T-helper 2 cell treated with Interferon-gamma antibody and Interleukin-4, amounts not matched to agents 5 μg/mL and 100 μg/mL, for 36 hours (primary cell): ENCODE measurements at regions not wholly inside any gene's neighbourhood (a gene's known extent, or its start where the extent isn't known, plus 50 kb on each side); places are given as distances from the start of the nearest gene placed in this dataset.
"Not testable (repeated sequence)": the region's sequence is repeated elsewhere in the genome, so short reads cannot be mapped to it uniquely, and the experiment has no call there.

ENCODE experiments used
- DNase-seq: peaks from one replicate; pipeline ENCODE4 v3.0.0; 2021; ENCODE audit warnings: low spot score
- H3K27ac Mint-ChIP-seq: one replicate; pipeline ENCODE4 v1.8.0; 2021; ENCODE audit warnings: mild to moderate bottlenecking, mixed read lengths
- H3K27me3 Mint-ChIP-seq: one replicate; pipeline ENCODE4 v1.8.0; 2021; ENCODE audit warnings: low read depth, mixed read lengths
- H3K36me3 Mint-ChIP-seq: one replicate; pipeline ENCODE4 v1.8.0; 2021; ENCODE audit warnings: low read depth, mixed read lengths
- H3K4me1 Mint-ChIP-seq: one replicate; pipeline ENCODE4 v1.8.0; 2021; ENCODE audit warnings: low read depth, mixed read lengths
- H3K4me3 Mint-ChIP-seq: one replicate; pipeline ENCODE4 v1.8.0; 2022; ENCODE audit warnings: mild to moderate bottlenecking, moderate library complexity, mixed read lengths
- H3K9me3 Mint-ChIP-seq: one replicate; pipeline ENCODE4 v1.8.0; 2021; ENCODE audit warnings: mixed read lengths

DNA sequence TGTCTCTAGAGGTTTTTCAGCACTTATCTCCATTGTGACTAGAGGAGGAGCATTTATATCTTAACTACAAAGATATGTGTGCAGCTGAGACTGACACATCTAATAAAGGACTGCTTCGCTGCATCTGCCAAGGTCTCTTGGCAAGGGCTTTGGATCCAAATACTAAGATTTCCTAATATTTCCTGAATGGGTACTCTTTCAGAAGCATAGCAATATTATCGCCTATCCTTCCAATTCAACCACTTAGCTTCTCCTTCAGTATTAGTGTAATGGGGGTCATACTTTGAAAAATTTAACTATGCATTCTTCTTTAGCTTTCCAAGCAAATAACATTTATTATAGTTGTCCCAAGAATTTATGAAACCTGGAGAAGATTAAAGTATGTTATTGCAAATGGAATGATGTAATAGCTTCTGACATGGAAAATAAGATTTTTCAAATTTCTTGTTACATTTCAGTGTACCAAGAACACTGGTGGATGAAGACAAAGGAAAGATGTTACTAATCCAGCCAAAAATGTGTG, 243.0 kb upstream of the PDE3A start:
- Mint-ChIP-seq H3K27me3 (no peaks in the 10 kb centered on the region), H3K4me1 (no peaks in the 10 kb centered on the region), H3K4me3 (no peak overlapping the region), H3K27ac (no peak overlapping the region), H3K36me3 (no peaks in the 10 kb centered on the region), H3K9me3 (no peaks in the 10 kb centered on the region)
- no peak for DNase-seq

DNA sequence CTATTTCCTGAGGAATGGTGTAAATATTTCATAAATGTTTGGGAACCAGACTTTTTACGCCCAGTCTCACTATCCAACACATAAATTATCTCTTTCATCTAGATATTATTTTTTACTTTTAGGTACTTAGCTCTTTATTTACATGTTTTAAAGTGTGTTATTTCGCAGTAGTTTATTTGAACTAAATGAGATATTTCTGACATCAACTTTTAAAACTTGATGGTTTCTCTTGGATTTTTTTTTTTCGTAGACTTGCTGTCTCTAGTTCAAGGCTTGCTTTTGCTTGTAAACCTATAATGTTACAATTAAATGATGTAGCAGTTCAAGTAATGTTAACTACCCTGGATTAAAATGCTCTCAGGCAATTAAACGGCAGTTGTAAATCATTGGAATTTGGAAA, 241.7 kb upstream of the PDE3A start:
- Mint-ChIP-seq H3K4me3 (no peak overlapping the region), H3K27ac (no peak overlapping the region), H3K27me3 (no peaks in the 10 kb centered on the region), H3K36me3 (no peaks in the 10 kb centered on the region), H3K9me3 (no peaks in the 10 kb centered on the region), H3K4me1 (no peaks in the 10 kb centered on the region)
- no peak for DNase-seq

DNA sequence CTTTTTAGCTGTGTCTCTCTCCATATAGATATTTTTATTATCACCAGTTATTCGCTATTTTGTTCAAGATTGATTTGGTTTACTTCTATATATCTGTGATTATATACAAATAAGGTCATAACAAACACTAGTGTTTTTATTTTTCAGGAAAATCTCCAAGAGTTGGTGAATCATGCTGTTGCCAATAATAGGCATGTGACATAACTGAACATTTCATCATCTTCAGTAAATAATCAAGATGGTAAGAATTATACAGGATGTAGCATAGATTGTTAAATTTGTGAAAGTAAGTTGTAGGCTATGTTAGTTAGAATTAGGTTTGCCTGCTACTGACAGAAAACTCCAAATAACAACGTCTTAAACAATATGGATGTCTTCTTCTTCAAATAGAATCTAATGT, 240.9 kb upstream of the PDE3A start:
- H3K4me3 Mint-ChIP-seq: no peak overlapping the region
- no peaks in the 10 kb centered on the region for H3K27me3 Mint-ChIP-seq
- DNase-seq: no peak
- no peaks in the 10 kb centered on the region for H3K9me3 Mint-ChIP-seq
- H3K27ac Mint-ChIP-seq: no peak overlapping the region
- H3K4me1 Mint-ChIP-seq: no peaks in the 10 kb centered on the region
- H3K36me3 Mint-ChIP-seq: no peaks in the 10 kb centered on the region

DNA sequence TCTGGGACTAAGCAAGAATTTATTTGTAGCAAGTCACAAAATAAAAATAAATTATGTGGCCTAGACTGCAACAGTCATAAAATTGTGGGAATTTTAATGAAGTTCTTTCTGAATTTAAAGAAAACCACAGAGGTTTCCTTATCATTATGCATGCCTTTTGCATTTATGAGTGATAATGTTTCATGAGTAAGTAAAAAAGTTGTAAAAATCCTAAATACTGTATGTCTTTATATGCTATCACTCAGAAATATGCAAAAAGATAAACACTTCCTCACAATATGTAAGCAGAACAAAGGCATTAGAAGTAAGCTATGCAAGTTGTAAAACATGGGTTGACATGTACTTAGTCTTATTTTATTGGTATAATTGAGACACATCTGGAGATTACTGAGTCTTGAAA, 239.4 kb upstream of the PDE3A start:
- Mint-ChIP-seq H3K4me1 (no peaks in the 10 kb centered on the region), H3K27ac (no peak overlapping the region), H3K9me3 (no peaks in the 10 kb centered on the region), H3K36me3 (no peaks in the 10 kb centered on the region), H3K4me3 (no peak overlapping the region), H3K27me3 (no peaks in the 10 kb centered on the region)
- DNase-seq: no peak

DNA sequence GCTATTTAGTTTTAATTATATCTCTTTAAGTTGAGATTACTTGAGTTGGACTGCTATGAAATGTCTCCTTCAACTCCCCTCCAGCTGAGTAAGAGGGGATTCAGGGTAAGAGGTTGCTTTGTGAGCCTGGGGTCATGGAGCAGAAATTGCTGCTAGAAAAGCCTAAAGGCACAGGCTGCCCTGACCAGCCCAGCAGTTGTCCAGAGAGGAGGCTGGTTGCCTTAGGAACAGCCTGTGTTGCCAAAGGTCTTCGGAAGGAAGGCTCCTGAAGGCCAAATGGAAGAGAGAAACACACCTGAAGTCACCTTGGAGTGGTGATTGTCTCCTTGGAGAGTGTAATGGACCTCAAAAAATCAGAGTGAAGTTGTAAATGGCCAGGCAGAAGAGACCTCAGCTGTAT, 235.5 kb upstream of the PDE3A start:
- H3K4me1 Mint-ChIP-seq: no peaks in the 10 kb centered on the region
- no peaks in the 10 kb centered on the region for H3K27me3 Mint-ChIP-seq
- DNase-seq: no peak
- H3K4me3 Mint-ChIP-seq: no peak overlapping the region
- no peaks in the 10 kb centered on the region for H3K36me3 Mint-ChIP-seq
- H3K9me3 Mint-ChIP-seq: no peaks in the 10 kb centered on the region
- no peak overlapping the region for H3K27ac Mint-ChIP-seq

DNA sequence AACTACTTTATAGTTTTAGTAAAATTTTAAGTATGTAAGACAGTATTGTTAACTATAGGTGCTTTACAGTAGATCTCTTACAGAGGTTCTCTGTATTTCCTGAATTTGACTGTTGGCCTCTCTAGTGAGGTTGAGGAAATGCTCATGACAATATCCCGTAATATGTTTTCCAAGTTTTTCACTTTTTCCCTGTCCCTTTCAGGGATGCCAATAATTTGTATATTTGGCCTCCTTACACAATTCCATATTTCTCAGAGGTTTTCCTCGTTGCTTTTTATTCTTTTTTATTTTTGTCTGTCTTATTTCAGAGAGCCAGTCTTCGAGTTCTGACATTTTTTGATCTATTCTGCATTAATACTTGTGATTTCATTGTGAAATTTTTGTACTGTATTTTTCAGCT, 233.7 kb upstream of the PDE3A start:
- H3K27ac Mint-ChIP-seq: no peak overlapping the region
- H3K4me3 Mint-ChIP-seq: no peak overlapping the region
- H3K27me3 Mint-ChIP-seq: no peaks in the 10 kb centered on the region
- no peaks in the 10 kb centered on the region for H3K4me1 Mint-ChIP-seq
- H3K9me3 Mint-ChIP-seq: no peaks in the 10 kb centered on the region
- DNase-seq: no peak
- no peaks in the 10 kb centered on the region for H3K36me3 Mint-ChIP-seq

DNA sequence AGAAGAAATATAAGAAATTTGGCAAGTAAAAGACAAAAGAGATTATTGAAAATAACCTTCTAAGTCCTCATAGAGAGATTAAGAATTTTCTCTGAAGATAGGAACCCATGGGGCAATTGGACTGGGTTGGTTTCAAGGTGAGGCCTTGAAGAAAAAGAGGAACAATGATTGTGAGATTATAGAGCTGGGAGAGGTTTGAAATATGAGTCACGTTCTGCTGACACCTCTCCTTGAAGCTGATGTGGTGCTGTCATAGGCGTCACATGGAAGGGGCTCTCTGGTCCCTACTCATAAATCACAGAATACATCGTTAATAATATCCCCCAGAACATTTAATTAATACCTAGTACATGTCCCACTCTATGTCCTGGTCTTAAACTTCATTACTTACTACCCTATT, 227.6 kb upstream of the PDE3A start:
- Mint-ChIP-seq H3K36me3 (no peaks in the 10 kb centered on the region), H3K9me3 (no peaks in the 10 kb centered on the region), H3K4me3 (no peak overlapping the region), H3K4me1 (no peaks in the 10 kb centered on the region), H3K27me3 (no peaks in the 10 kb centered on the region), H3K27ac (no peak overlapping the region)
- no peak for DNase-seq

DNA sequence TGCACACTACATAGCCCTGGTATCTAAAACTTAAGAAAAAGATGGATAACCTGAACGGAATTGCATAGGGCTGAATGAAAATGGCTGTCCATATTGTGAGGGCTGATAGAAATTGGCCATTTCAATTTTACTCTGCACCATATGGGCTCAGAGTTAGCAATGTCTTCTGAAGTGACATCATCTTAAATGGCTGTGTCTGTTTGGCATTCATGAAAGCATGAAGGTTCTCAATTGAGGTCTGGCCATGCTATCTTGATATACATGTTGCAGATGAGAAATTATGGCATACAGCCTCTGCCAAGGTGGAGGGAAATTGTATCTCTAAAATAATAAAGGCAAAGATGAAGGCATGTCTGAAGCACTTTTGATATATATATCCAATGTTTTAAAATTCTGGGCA, 226.0 kb upstream of the PDE3A start:
- Mint-ChIP-seq H3K9me3 (no peaks in the 10 kb centered on the region), H3K36me3 (no peaks in the 10 kb centered on the region)

DNA sequence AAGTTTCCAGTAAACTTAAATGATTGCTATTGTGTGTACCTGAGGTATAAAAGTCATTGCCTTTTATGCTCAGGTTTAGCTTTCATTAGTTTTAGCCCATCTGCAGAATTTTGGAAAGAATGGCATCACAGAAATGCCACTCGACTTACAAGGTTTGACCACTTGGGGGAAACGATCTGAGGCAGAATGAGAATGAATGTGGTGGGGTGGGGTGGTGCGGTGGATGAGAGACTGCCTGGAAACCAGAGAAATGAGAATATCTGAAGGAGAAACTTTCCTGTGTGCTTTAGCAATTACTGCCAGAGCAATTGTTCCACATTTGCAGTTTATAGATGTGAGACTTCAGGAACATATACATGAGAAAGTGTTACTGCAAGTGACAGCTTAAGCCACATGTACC, 225.4 kb upstream of the PDE3A start:
- Mint-ChIP-seq H3K4me1 (no peaks in the 10 kb centered on the region), H3K4me3 (no peak overlapping the region), H3K27me3 (no peaks in the 10 kb centered on the region), H3K27ac (no peak overlapping the region), H3K36me3 (no peaks in the 10 kb centered on the region), H3K9me3 (no peaks in the 10 kb centered on the region)
- DNase-seq: no peak

More for the DNA sequence above, 226.0 kb upstream of the PDE3A start:
- Mint-ChIP-seq H3K4me3 (no peak overlapping the region), H3K4me1 (no peaks in the 10 kb centered on the region), H3K27ac (no peak overlapping the region), H3K27me3 (no peaks in the 10 kb centered on the region)
- DNase-seq: no peak

DNA sequence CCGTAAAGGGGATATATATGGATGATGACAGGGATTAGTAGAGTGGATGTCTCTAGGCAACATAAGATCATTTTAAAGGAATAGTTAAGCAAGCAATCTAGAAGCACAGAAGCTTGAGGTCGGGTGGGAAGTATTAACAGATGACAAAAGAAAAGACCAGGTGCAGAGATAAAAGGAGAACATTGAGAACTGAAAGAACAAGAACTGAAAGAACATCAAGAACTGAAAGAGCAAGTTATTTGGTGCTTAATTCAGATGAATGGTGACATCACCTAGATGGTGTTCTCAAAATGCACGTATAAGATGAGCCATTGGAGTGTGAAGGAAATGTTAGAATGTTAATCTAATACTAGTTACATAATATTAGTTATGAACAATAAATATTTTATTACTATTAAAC, 224.0 kb upstream of the PDE3A start:
- H3K27ac Mint-ChIP-seq: no peak overlapping the region
- no peaks in the 10 kb centered on the region for H3K27me3 Mint-ChIP-seq
- no peaks in the 10 kb centered on the region for H3K4me1 Mint-ChIP-seq
- no peak for DNase-seq
- H3K9me3 Mint-ChIP-seq: no peaks in the 10 kb centered on the region
- no peak overlapping the region for H3K4me3 Mint-ChIP-seq
- no peaks in the 10 kb centered on the region for H3K36me3 Mint-ChIP-seq

DNA sequence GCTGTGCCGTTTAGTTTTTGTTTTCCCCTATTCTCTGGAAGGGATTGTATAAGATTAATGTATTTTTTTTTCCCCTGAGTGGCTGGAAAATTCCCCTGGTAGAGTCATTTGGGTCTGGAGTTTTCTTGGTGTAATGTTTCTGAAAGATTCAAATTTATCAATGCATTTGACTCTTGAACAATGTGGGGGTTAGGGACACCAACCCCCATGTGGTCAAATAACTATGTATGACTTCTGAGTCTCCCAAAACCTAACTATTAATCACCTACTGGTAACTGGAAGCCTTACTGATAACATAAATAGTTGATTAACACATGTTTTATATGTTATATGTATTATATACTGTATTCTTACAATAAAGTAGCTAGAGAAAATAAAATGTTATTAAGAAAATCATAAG, 220.1 kb upstream of the PDE3A start:
- no peak for DNase-seq
- no peaks in the 10 kb centered on the region for H3K9me3 Mint-ChIP-seq
- H3K4me3 Mint-ChIP-seq: no peak overlapping the region
- H3K27me3 Mint-ChIP-seq: no peaks in the 10 kb centered on the region
- H3K27ac Mint-ChIP-seq: no peak overlapping the region
- H3K4me1 Mint-ChIP-seq: no peaks in the 10 kb centered on the region
- H3K36me3 Mint-ChIP-seq: no peaks in the 10 kb centered on the region

DNA sequence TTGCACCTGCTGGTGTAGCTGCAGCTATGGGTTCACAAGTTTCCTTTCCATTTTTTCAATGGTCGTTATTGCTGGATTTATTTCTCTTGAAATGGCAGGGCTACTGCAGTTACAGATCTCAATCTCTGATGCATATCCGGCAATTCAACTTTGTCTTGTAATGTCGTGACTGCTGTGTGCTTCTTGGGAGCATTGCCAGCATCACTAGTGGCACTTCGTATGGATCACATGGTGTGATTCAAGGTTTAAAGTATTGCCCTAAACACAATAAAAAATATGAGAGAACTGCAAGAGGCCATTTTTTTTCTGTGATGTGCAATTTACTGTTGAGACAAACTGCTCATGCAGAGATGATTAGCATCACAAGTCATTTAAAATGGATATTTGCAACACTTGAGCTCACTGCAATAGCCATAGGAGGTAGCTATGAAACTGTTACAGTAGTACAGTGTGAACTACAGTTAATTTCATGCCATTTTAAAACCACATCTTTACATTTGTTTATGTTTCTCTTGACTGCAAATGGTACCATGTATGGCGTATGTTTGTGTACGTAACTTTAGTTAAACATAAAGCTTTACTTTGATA, 217.4 kb upstream of the PDE3A start:
- H3K9me3 Mint-ChIP-seq: no peaks in the 10 kb centered on the region
- H3K4me1 Mint-ChIP-seq: no peaks in the 10 kb centered on the region
- DNase-seq: no peak
- H3K27ac Mint-ChIP-seq: no peak overlapping the region
- H3K4me3 Mint-ChIP-seq: no peak overlapping the region
- H3K27me3 Mint-ChIP-seq: no peaks in the 10 kb centered on the region
- no peaks in the 10 kb centered on the region for H3K36me3 Mint-ChIP-seq

DNA sequence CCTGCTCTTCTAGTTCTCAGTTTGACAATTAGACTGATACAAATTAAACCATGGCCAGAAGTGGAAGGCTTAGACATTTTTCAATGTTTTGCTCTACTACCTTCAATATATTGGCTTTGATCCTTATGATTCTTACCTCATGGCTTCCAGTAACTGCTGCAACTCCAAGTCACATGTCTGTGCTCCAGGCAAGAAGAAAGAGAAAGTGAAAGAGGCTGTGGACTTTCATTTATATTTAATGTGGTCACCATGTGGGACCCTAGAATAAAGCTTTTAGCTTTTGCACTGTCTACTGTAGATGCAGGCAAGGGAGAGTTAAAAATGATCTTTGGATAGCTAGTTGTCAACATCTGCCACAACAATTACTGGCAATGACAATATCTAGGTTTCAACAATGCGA, 214.3 kb upstream of the PDE3A start:
- Mint-ChIP-seq H3K4me1 (no peaks in the 10 kb centered on the region), H3K27ac (no peak overlapping the region), H3K9me3 (no peaks in the 10 kb centered on the region), H3K4me3 (no peak overlapping the region), H3K27me3 (no peaks in the 10 kb centered on the region), H3K36me3 (no peaks in the 10 kb centered on the region)
- no peak for DNase-seq

DNA sequence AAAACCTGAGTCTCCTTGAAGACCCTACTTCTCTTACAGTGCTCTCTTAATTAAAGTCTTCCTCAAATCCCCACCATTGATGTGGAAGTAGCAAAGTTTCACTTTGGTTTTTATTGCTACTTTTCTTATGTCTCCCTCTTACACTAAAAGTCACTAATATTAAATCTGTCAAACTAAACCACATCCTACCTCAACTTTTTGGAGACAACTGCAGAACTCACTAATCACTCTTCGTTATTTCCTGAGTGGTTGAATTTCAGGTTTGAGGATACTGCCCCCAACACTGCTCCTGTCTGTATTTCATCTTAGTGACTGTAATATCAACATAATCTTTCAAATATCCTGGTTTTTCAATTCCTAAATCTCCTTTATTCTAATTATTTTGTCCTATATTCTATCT, 213.0 kb upstream of the PDE3A start:
- Mint-ChIP-seq H3K4me1 (no peaks in the 10 kb centered on the region), H3K36me3 (no peaks in the 10 kb centered on the region), H3K9me3 (no peaks in the 10 kb centered on the region), H3K27ac (no peak overlapping the region), H3K4me3 (no peak overlapping the region), H3K27me3 (no peaks in the 10 kb centered on the region)
- DNase-seq: no peak

DNA sequence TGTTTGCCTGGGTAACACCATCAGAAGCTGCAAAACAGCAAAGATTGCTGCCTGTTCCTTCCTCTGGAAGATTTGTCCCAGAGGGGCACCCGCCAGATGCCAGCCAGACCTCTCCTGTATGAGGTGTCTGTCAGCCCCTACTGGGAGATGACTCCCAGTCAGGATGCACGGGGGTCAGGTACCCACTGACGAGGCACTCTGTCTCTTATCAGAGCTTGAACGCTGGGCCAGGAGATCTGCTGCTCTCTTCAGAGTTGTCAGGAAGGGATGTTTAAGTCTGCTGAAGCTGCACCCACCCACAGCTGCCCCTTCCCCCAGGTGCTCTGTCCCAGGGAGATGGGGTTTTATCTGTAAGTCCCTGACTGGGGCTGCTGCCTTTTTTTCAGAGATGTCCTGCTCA, 207.4 kb upstream of the PDE3A start:
- not testable (repeated sequence) for H3K27me3 Mint-ChIP-seq, H3K36me3 Mint-ChIP-seq, H3K4me3 Mint-ChIP-seq, H3K9me3 Mint-ChIP-seq, H3K4me1 Mint-ChIP-seq, DNase-seq, H3K27ac Mint-ChIP-seq
